ENCODE measurements at regions not wholly inside any gene's neighbourhood (a gene's known extent, or its start where the extent isn't known, plus 50 kb on each side); places are given as distances from the start of the nearest gene placed in this dataset.

- DNase-seq, result no peak
Measured at GRCh38 chr5:166373817-166374216, 1917.6 kb upstream of the WWC1 start.

DNA sequence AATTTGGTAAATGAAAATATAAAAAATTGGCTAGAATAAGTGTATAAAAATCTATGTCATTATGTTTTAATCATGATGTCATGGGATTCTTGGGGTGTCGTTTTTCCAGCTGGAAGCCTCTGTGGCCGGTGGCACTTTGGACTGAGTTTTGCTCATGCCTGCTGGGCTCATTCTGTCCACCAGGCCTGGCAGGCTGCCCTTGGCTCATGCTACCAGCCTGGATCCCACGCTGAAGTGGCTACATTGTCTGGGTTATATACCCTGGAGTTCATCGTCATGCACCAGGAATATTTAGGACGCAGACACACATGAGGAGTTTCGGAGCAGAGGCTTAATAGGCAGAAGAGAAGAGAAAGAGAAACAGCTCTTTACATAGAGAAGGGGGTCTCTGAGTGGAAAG is 1913.7 kb upstream of the WWC1 start:
- no peak for DNase-seq

- DNase-seq, result no peak
Measured at GRCh38 chr5:166379517-166379916, 1911.9 kb upstream of the WWC1 start.

- no peak for DNase-seq
Measured at GRCh38 chr5:166382031-166382430, 1909.4 kb upstream of the WWC1 start.

GRCh38 chr5:166398131-166398530 is 1893.3 kb upstream of the WWC1 start:
- DNase-seq, result no peak

DNA sequence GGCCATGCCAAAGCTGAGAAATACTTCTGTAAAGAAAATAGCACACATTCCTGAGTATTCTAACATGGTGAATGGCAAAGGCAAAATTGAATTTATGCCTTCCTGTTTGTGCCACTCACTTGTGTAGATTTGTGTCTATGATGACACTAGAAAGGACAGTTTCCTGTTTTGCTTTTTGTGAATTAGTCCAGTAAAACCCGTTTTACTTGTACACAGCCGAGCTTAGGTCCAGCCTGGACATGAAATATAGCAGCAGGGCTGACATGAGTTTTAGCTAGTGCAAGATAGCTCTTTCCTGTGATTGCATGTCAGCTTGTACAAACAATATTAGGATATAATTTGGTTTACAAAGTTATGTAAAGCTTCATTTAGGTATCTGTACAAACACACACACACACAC is 1891.7 kb upstream of the WWC1 start:
- DNase-seq, result no peak

GRCh38 chr5:166401391-166401790 is 1890.1 kb upstream of the WWC1 start:
- DNase-seq, result no peak

DNA sequence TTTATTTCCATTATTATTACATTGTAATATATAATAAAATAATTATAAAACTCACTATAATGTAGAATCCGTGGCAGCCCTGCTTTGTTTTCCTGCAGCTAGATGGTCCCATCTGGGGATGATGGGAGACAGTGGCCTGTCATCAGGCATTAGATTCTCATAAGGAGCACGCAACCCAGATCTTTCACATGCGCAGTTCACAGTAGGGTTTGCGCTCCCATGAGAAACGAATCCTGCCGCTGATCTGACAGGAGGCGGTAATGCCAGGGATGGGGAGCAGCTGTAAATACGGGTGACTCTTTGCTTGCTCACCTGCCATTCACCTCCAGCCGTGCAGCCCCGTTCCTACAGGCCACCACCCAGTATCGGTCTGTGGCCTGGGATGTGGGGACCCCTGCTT is 1879.3 kb upstream of the WWC1 start:
- DNase-seq, result no peak

GRCh38 chr5:166427211-166427610 is 1864.2 kb upstream of the WWC1 start:
- no peak for DNase-seq

GRCh38 chr5:166428264-166428803 is 1863.1 kb upstream of the WWC1 start:
- DNase-seq, result no peak

- DNase-seq, result no peak
Measured at GRCh38 chr5:166430491-166431319, 1860.7 kb upstream of the WWC1 start.

GRCh38 chr5:166431456-166431855 is 1860.0 kb upstream of the WWC1 start:
- DNase-seq, result no peak

GRCh38 chr5:166433679-166434078 is 1857.8 kb upstream of the WWC1 start:
- no peak for DNase-seq

- no peak for DNase-seq
Measured at GRCh38 chr5:166436872-166437271, 1854.6 kb upstream of the WWC1 start.

DNA sequence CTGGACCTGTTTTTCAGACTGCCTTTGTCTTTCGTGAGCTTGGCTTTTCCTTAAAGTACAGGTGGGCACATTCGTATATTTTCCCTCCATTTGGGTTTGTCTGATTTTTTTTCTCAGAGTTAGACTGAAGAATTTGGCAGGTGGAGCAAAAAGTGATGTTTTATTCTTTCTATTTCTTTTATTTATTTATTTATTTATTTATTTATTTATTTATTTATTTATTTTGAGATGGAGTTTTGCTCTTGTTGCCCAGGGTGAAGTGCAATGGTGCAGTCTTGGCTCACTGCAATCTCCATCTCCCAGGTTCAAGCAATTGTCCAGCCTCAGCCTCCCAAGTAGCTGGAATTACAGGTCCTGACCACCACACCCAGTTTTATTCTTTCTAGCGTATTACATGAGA is 1805.1 kb upstream of the WWC1 start:
- DNase-seq, result no peak

DNA sequence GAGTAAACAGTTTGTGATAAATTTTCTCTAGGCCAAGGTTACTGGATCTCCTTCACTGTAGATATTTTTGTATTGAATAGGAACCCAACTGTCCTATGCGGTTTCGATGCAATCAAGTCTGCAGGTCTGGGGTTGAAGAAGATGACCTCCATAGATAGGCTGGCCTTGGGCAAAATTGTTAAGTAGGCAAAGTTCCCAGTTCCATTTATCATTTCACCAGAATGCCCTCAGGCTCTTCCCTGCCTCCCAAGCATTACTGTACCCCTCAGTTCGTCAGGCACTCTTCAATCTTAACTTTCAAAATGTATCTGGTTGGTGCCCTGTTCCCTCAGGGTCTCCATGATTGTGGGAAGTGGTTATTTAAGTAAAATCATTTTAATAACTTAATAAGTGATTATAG is 1802.9 kb upstream of the WWC1 start:
- no peak for DNase-seq

- DNase-seq, result no peak
Measured at GRCh38 chr5:166493040-166493439, 1798.4 kb upstream of the WWC1 start.

GRCh38 chr5:166493612-166494011 is 1797.8 kb upstream of the WWC1 start:
- DNase-seq, result no peak

DNA sequence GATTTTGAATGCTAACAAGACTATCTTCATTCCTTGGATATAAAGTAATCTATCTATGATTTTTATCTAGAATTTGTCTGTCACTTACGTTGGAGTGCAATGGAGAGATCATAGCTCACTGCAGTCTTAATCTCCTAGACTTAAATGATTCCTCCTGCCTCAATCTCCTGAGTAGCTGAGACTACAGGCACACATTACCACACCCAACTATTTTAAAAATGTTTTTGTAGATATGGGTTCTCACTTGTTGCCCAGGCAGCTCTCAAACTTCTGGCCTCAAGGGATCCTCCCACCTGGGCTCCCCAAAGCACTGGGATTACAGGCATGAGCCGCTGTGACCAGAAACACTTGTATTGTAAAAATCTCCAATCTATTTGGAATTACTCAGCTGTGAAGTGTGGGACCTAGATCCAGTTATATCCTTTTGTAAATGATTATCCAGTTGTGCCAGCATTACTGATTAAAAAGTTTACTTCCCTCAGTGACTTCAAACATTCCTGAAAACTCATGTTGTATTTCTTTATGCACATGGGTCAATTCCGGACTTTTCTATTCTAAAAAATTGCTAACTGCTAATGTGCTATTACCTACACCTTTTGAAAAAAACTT is 1793.8 kb upstream of the WWC1 start:
- DNase-seq, result no peak

DNA sequence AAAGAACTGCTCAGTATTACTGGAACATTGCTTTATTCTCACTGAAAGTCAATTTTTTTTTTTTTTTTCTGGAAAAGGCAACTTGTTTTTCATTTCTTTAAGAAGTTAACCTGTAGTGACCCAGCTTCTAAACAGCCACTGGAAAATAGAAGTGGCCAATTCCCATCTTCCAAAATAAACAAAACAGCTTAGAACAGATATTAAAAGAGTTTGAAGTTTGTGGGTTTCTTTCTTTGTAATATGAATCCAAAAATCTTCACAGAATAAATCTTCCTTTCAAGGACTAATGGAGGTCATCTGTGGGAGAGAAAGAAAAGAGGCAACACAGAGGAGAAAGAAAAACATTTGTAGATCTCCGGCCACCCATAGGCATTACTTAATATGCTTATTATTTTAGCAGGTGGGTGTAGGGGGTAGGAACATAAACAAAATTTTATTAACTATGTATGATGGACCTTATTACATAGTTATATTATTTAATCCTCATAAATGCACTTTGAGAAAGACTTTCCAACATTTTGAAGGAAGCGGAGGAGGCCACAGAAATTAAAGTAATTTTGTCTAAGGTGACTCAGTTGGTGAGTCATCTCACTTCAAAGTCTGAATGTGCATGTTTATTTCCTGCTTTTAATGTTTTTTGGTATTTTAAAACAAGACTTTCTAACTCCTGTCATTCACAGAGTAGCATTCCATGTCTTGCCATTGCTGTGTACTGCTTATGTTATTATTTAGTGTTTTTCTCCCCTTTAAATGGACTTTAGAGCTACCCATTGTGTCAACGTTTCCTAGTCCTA is 1791.8 kb upstream of the WWC1 start:
- no peak for DNase-seq

GRCh38 chr5:166503506-166503905 is 1787.9 kb upstream of the WWC1 start:
- DNase-seq, result no peak

DNA sequence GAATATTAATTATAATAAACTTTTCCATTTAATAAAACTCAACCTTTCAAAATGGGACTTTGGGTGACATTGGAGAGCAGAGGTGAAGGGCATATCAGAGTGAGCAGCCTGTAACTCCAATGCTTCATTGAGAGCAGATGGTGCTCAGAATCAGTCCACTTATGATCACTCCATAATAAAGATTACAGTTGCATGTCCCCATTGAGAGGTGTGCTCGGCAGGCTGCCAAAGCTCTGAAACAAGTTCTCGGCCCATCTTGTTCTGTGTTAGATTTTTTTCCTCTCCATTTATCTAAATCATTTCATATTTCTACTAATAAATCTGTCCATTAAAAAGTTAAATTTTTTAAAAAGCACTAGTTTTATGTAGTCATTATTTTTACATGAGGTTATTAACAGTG is 1786.4 kb upstream of the WWC1 start:
- DNase-seq, result no peak

GRCh38 chr5:166505544-166505943 is 1785.9 kb upstream of the WWC1 start:
- no peak for DNase-seq
